GM23338 (cell line): ENCODE measurements at regions not wholly inside any gene's neighbourhood (a gene's known extent, or its start where the extent isn't known, plus 50 kb on each side); places are given as distances from the start of the nearest gene placed in this dataset.

Source experiments
- ATAC-seq: fragments of 200-7000 bp; cut with Tn5 transposase; 3 replicates; pipeline ENCODE4 v1.9.1; 2020
- DNase-seq: peaks from one replicate; pipeline ENCODE4 v3.0.0-alpha.2; 2015; ENCODE audit warnings: low spot score
- H2AFZ ChIP-seq: fragments of 200-600 bp; sonication (generic); 2 replicates; pipeline ENCODE4 v1.8.0; 2016; ENCODE audit warnings: antibody characterized with exemption, mild to moderate bottlenecking, moderate library complexity
- H3F3A ChIP-seq: fragments of 200-600 bp; sonication (generic); replicated peaks from 2 replicates; pipeline ENCODE4 v1.8.0; 2017; ENCODE audit warnings: antibody characterized with exemption, mixed run types, low read depth
- H3K27ac ChIP-seq: fragments of 200-600 bp; sonication (generic); 2 replicates; pipeline ENCODE4 v1.6.1; 2016; ENCODE audit warnings: low read depth
- H3K27me3 ChIP-seq: fragments of 200-600 bp; sonication (generic); 2 replicates; pipeline ENCODE4 v1.8.0; 2016; ENCODE audit warnings: mild to moderate bottlenecking, mixed run types, moderate library complexity; ENCODE audit not compliant: insufficient read depth
- H3K36me3 ChIP-seq: fragments of 200-600 bp; sonication (generic); 2 replicates; pipeline ENCODE4 v1.8.0; 2016; ENCODE audit warnings: mild to moderate bottlenecking; ENCODE audit not compliant: insufficient read depth
- H3K4me1 ChIP-seq: fragments of 200-600 bp; sonication (generic); 2 replicates; pipeline ENCODE4 v1.8.0; 2016; ENCODE audit warnings: mild to moderate bottlenecking, moderate library complexity; ENCODE audit not compliant: insufficient read depth
- H3K4me2 ChIP-seq: fragments of 200-600 bp; sonication (generic); 2 replicates; pipeline ENCODE4 v1.7.1; 2017; ENCODE audit warnings: mixed run types
- H3K4me3 ChIP-seq: fragments of 200-600 bp; sonication (generic); 2 replicates; pipeline ENCODE4 v1.6.1; 2016; ENCODE audit warnings: mixed run types
- H3K79me2 ChIP-seq: fragments of 200-600 bp; sonication (generic); replicated peaks from 2 replicates; pipeline ENCODE4 v1.8.0; 2017; ENCODE audit warnings: mild to moderate bottlenecking; ENCODE audit not compliant: insufficient read depth
- H3K9me2 ChIP-seq: fragments of 200-600 bp; sonication (generic); 2 replicates; pipeline ENCODE4 v1.8.0; 2017; ENCODE audit not compliant: insufficient read depth
- H4K20me1 ChIP-seq: fragments of 200-600 bp; sonication (generic); replicated peaks from 2 replicates; pipeline ENCODE4 v1.8.0; 2017; ENCODE audit warnings: mild to moderate bottlenecking; ENCODE audit not compliant: insufficient read depth
- H3K27ac Mint-ChIP-seq: 2 replicates; pipeline ENCODE4 v1.8.0; 2020; ENCODE audit warnings: inconsistent platforms, mild to moderate bottlenecking, moderate library complexity, mixed read lengths
- H3K27me3 Mint-ChIP-seq: 3 replicates; pipeline ENCODE4 v1.8.0; 2022; ENCODE audit warnings: low read depth, mild to moderate bottlenecking, moderate library complexity, mixed read lengths, inconsistent platforms; ENCODE audit not compliant: insufficient read depth, poor library complexity
- H3K36me3 Mint-ChIP-seq: 3 replicates; pipeline ENCODE4 v1.8.0; 2021; ENCODE audit warnings: low read depth, mild to moderate bottlenecking, inconsistent platforms, moderate library complexity, mixed read lengths
- H3K4me1 Mint-ChIP-seq: 3 replicates; pipeline ENCODE4 v1.8.0; 2020; ENCODE audit warnings: mild to moderate bottlenecking, inconsistent platforms, mixed read lengths
- H3K4me3 Mint-ChIP-seq: 3 replicates; pipeline ENCODE4 v1.8.0; 2021; ENCODE audit warnings: moderate library complexity, mild to moderate bottlenecking, inconsistent platforms, mixed read lengths
- H3K9me3 Mint-ChIP-seq: 3 replicates; pipeline ENCODE4 v1.8.0; 2020; ENCODE audit warnings: moderate library complexity, mild to moderate bottlenecking, inconsistent platforms, mixed read lengths
- CREB1 ChIP-seq: fragments of 250-450 bp; sonication (Bioruptor Pico); IDR thresholded peaks from 2 replicates; pipeline ENCODE4 v1.5.0; 2020; ENCODE audit warnings: low read depth, mild to moderate bottlenecking, moderate library complexity
- CTCF ChIP-seq, 2 experiments: fragments of 200-600 bp in 1 of 2; sonication (generic) in 1 of 2; conservative IDR thresholded peaks; 2 replicates each; pipeline versions ENCODE4 v1.5.1 to v1.6.1; 2016 to 2017; ENCODE audit warnings: antibody characterized with exemption in 2 of 2, low read depth in 2 of 2, mild to moderate bottlenecking in 2 of 2, moderate library complexity in 1 of 2
- EZH2 ChIP-seq: fragments of 200-600 bp; sonication (generic); IDR thresholded peaks from one replicate; pipeline ENCODE4 v1.8.0; 2017; ENCODE audit warnings: antibody characterized with exemption, mild to moderate bottlenecking, low read depth; ENCODE audit not compliant: unreplicated experiment
- EZH2phosphoT487 ChIP-seq: fragments of 200-600 bp; sonication (generic); IDR thresholded peaks from one replicate; pipeline ENCODE4 v1.8.1; 2018; ENCODE audit warnings: antibody characterized with exemption; ENCODE audit not compliant: unreplicated experiment
- JUNB ChIP-seq: IDR thresholded peaks from one replicate; pipeline ENCODE4 v1.6.1; 2016; ENCODE audit warnings: antibody characterized with exemption; ENCODE audit not compliant: unreplicated experiment
- NANOG ChIP-seq: IDR thresholded peaks from 2 replicates; pipeline ENCODE4 v1.6.1; 2016; ENCODE audit warnings: antibody characterized with exemption, borderline replicate concordance
- POLR2AphosphoS5 ChIP-seq: IDR thresholded peaks from 2 replicates; pipeline ENCODE4 v1.6.1; 2016; ENCODE audit warnings: antibody characterized with exemption, low read depth
- REST ChIP-seq: IDR thresholded peaks from one replicate; pipeline ENCODE4 v1.6.1; 2018; ENCODE audit warnings: antibody characterized with exemption; ENCODE audit not compliant: unreplicated experiment
- STAT1 ChIP-seq: IDR thresholded peaks from one replicate; pipeline ENCODE4 v1.6.1; 2016; ENCODE audit warnings: antibody characterized with exemption; ENCODE audit not compliant: unreplicated experiment
- ZNF114 ChIP-seq: fragments of 250-450 bp; sonication (Bioruptor Pico); IDR thresholded peaks from 2 replicates; pipeline ENCODE4 v1.5.0; 2020; ENCODE audit warnings: mild to moderate bottlenecking, moderate library complexity
- ZNF331 ChIP-seq: fragments of 250-450 bp; sonication (Bioruptor Pico); IDR thresholded peaks from 2 replicates; pipeline ENCODE4 v1.5.0; 2020; ENCODE audit warnings: low read depth, mild to moderate bottlenecking, moderate library complexity
- ZNF462 ChIP-seq: fragments of 250-450 bp; sonication (Bioruptor Pico); IDR thresholded peaks from 2 replicates; pipeline ENCODE4 v1.5.0; 2020; ENCODE audit warnings: mild to moderate bottlenecking, moderate library complexity

GRCh38 chr12:131506426-131506825 is 204.5 kb upstream of the SFSWAP start:
- H3K4me1 ChIP-seq = peaks cover 5% of the 10 kb centered on the region
- DNase-seq = no peak
- H3K27ac Mint-ChIP-seq = no peak overlapping the region

GRCh38 chr12:131507094-131507493 is 203.8 kb upstream of the SFSWAP start:
- Mint-ChIP-seq H3K4me3 (no peak overlapping the region), H3K27ac (no peak overlapping the region), H3K27me3 (peaks cover 15% of the 10 kb centered on the region), H3K4me1 (peaks cover 12% of the 10 kb centered on the region), H3K36me3 (no peaks in the 10 kb centered on the region), H3K9me3 (no peaks in the 10 kb centered on the region)
- Histone ChIP-seq H2AFZ (no peak overlapping the region), H3F3A (no peaks in the 10 kb centered on the region), H3K4me2 (no peak overlapping the region), H3K4me3 (no peak overlapping the region), H3K9me2 (no peaks in the 10 kb centered on the region), H3K79me2 (no peaks in the 10 kb centered on the region), H3K4me1 (peaks cover 9% of the 10 kb centered on the region), H3K27ac (no peak overlapping the region), H3K36me3 (no peaks in the 10 kb centered on the region), H4K20me1 (no peaks in the 10 kb centered on the region), H3K27me3 (no peaks in the 10 kb centered on the region)
- DNase-seq (no peak), ATAC-seq (no peak)
- TF ChIP-seq STAT1 (no peak), JUNB (no peak), CTCF (conservative IDR thresholded peaks at IDR 0.05; ENCODE audit: low read depth in 2 of 2) (no peak), ZNF114 (no peak), EZH2 (no peak), REST (no peak), POLR2AphosphoS5 (no peak), CREB1 (CRISPR knock-in tag) (no peak), NANOG (no peak), ZNF331 (CRISPR knock-in tag) (no peak), EZH2phosphoT487 (no peak), ZNF462 (CRISPR knock-in tag) (no peak)

More at GRCh38 chr12:131506426-131506825, 204.5 kb upstream of the SFSWAP start:
- no peaks in the 10 kb centered on the region for H3K36me3 Mint-ChIP-seq
- ATAC-seq = no peak
- Histone ChIP-seq H3K36me3 (no peaks in the 10 kb centered on the region), H3F3A (no peaks in the 10 kb centered on the region), H3K27me3 (no peaks in the 10 kb centered on the region), H3K9me2 (no peaks in the 10 kb centered on the region), H3K4me3 (no peak overlapping the region), H3K4me2 (no peak overlapping the region), H3K27ac (no peak overlapping the region), H3K79me2 (no peaks in the 10 kb centered on the region), H2AFZ (no peak overlapping the region), H4K20me1 (no peaks in the 10 kb centered on the region)
- TF ChIP-seq ZNF114 = no peak
- H3K9me3 Mint-ChIP-seq = no peaks in the 10 kb centered on the region
- peaks cover 10% of the 10 kb centered on the region for H3K27me3 Mint-ChIP-seq
- H3K4me3 Mint-ChIP-seq = no peak overlapping the region
- peaks cover 8% of the 10 kb centered on the region for H3K4me1 Mint-ChIP-seq
